ENCODE measurements at regions not wholly inside any gene's neighbourhood (a gene's known extent, or its start where the extent isn't known, plus 50 kb on each side); places are given as distances from the start of the nearest gene placed in this dataset.
A peak's percentile ranks its signal among the peaks of the same experiment; 100 is the strongest.

GRCh38 chr3:170753421-170754310 is 116.3 kb downstream of the RPL22L1 start:
- ChIA-PET CTCF (interaction anchor here (0.9 to 1.3 kb wide), 5 partner anchors 12 to 64 kb away, joined by 3 to 5 read pairs (median 3); no protein-coding TSS in a partner anchor), POLR2A (no interaction called here)

GRCh38 chr3:170752571-170753155 is 117.3 kb downstream of the RPL22L1 start:
- POLR2A ChIA-PET, result no interaction called here
- Histone ChIP-seq H2AFZ (ENCODE audit: low read depth) (no peak overlapping the region), H3K9me3 (no peaks in the 10 kb centered on the region), H3K4me2 (peak overlapping the region; percentile 65; the same call in 1 of the 2 replicates), H4K20me1 (ENCODE audit: insufficient read depth) (no peaks in the 10 kb centered on the region), H3K79me2 (ENCODE audit: insufficient read depth) (no peaks in the 10 kb centered on the region), H3K9ac (peak overlapping the region; percentile 56), H3K27ac (ENCODE audit: low read depth in 2 of 2, low read length in 1 of 2) (peak overlapping the region; percentile 83 to 92), H3K27me3 (ENCODE audit: insufficient read depth) (no peaks in the 10 kb centered on the region), H3K9me2 (no peaks in the 10 kb centered on the region), H3K4me1 (ENCODE audit: control insufficient read depth in 1 of 2, insufficient read depth in 2 of 2, low read depth in 1 of 2, low read length in 1 of 2) (peaks cover 23 to 54% of the 10 kb centered on the region in 2 experiments), H3K36me3 (replicated peaks in 1 of 2; ENCODE audit: control insufficient read depth in 1 of 2, insufficient read depth in 2 of 2, low read length in 1 of 2) (no peaks in the 10 kb centered on the region), H3F3A (replicated peaks; ENCODE audit: insufficient read depth) (peaks cover 55% of the 10 kb centered on the region), H3K4me3 (ENCODE audit: low read depth in 2 of 2, low read length in 1 of 2) (no peak overlapping the region)
- WGBS (ENCODE audit: low lambda C conversion rate), result 62% methylated on average over 6 of the region's 6 CpGs
- TF ChIP-seq GATA2 (CRISPR knock-in tag; IDR thresholded peaks at IDR 0.05) (peak; percentile 65), IRF3 (IDR thresholded peaks at IDR 0.05; ENCODE audit: low read depth, low read length) (no peak), TCF12 (IDR thresholded peaks at IDR 0.05) (0 out of 2 replicates have a peak, but pooled peaks have one; percentile 8), EP300 (IDR thresholded peaks at IDR 0.05; ENCODE audit: borderline replicate concordance in 1 of 2, low read depth in 1 of 2, low read length in 1 of 2) (peak in 1 of 2 experiments; percentile 30; a peak in 1 of 4 replicates), REST (IDR thresholded peaks at IDR 0.05; ENCODE audit: low read depth, low read length) (no peak), POLR2AphosphoS5 (IDR thresholded peaks at IDR 0.05; ENCODE audit: low read depth, low read length) (no peak)
- DNase-seq, result peak; percentile 11
- CTCF ChIA-PET, result interaction anchor here (0.9 to 1.5 kb wide), 4 partner anchors 10 to 60 kb away, joined by 3 to 5 read pairs (median 3); no protein-coding TSS in a partner anchor

More at GRCh38 chr3:170753421-170754310, 116.3 kb downstream of the RPL22L1 start:
- H3K27me3 ChIP-seq (ENCODE audit: insufficient read depth), result no peaks in the 10 kb centered on the region
- no peaks in the 10 kb centered on the region for H3K9me2 ChIP-seq
- no peak for DNase-seq
- peak overlapping the region; percentile 65; the same call in 1 of the 2 replicates for H3K4me2 ChIP-seq
- no peaks in the 10 kb centered on the region for H4K20me1 ChIP-seq (ENCODE audit: insufficient read depth)
- H3K36me3 ChIP-seq (replicated peaks in 1 of 2; ENCODE audit: control insufficient read depth in 1 of 2, insufficient read depth in 2 of 2, low read length in 1 of 2), result no peaks in the 10 kb centered on the region
- peaks cover 53% of the 10 kb centered on the region for H3F3A ChIP-seq (replicated peaks; ENCODE audit: insufficient read depth)
- H3K9me3 ChIP-seq, result no peaks in the 10 kb centered on the region
- no peak overlapping the region; the same call in 1 of the 2 replicates for H3K9ac ChIP-seq
- H3K79me2 ChIP-seq (ENCODE audit: insufficient read depth), result no peaks in the 10 kb centered on the region
- peaks cover 23 to 54% of the 10 kb centered on the region in 2 experiments for H3K4me1 ChIP-seq (ENCODE audit: control insufficient read depth in 1 of 2, insufficient read depth in 2 of 2, low read depth in 1 of 2, low read length in 1 of 2)
- no peak overlapping the region; the same call in 1 of the 2 replicates for H2AFZ ChIP-seq (ENCODE audit: low read depth)
- 9% methylated on average over 2 of the region's 2 CpGs for WGBS (ENCODE audit: low lambda C conversion rate)
- peak overlapping the region; percentile 83 to 92 for H3K27ac ChIP-seq (ENCODE audit: low read depth in 2 of 2, low read length in 1 of 2)
- TF ChIP-seq FOXJ3 (CRISPR knock-in tag; IDR thresholded peaks at IDR 0.05) (no peak), JUND (IDR thresholded peaks at IDR 0.05) (peak; percentile 9; the same call in 1 of the 2 replicates), MXI1 (IDR thresholded peaks at IDR 0.05; ENCODE audit: low read depth, low read length) (no peak), TCF12 (IDR thresholded peaks at IDR 0.05) (peak; percentile 52), EP300 (IDR thresholded peaks at IDR 0.05; ENCODE audit: borderline replicate concordance in 1 of 2, low read depth in 1 of 2, low read length in 1 of 2) (peak in 1 of 2 experiments; percentile 65; a peak in 2 of 4 replicates), MEF2A (IDR thresholded peaks at IDR 0.05; ENCODE audit: borderline replicate concordance, low read depth) (peak; percentile 39; the same call in 1 of the 2 replicates), FOSL2 (IDR thresholded peaks at IDR 0.05; ENCODE audit: borderline replicate concordance, low read depth) (0 out of 2 replicates have a peak, but pooled peaks have one; percentile 19), RAD21 (IDR thresholded peaks at IDR 0.05; ENCODE audit: low read length) (no peak), NFIC (IDR thresholded peaks at IDR 0.05; ENCODE audit: borderline replicate concordance) (0 out of 2 replicates have a peak, but pooled peaks have one; percentile 17), RFX5 (IDR thresholded peaks at IDR 0.05; ENCODE audit: low read length) (no peak)
- H3K4me3 ChIP-seq (ENCODE audit: low read depth in 2 of 2, low read length in 1 of 2), result no peak overlapping the region

Data from SK-N-SH (cell line).